Natural killer cell (primary cell): ENCODE measurements at regions not wholly inside any gene's neighbourhood (a gene's known extent, or its start where the extent isn't known, plus 50 kb on each side); places are given as distances from the start of the nearest gene placed in this dataset.

Experiments used
- ATAC-seq, 3 donors: fragments of 150-1000 bp in 2 of 3; fragments of 200-7000 bp in 1 of 3; cut with Tn5 transposase; 1 replicate in 1 of 3; 2 replicates in 2 of 3; pipeline ENCODE4 v1.10.0; 2021; ENCODE audit warnings: mild to moderate bottlenecking in 2 of 3, moderate library complexity in 2 of 3
- DNase-seq, 2 donors: peaks; one replicate each; pipeline versions ENCODE4 v3.0.0 to v3.0.0-alpha.2; 2013 to 2021; ENCODE audit warnings: mixed read lengths in 1 of 2
- H3K27ac ChIP-seq: one replicate; pipeline ENCODE4 v1.5.1; 2013; ENCODE audit warnings: mild to moderate bottlenecking, low read length
- H3K27me3 ChIP-seq: one replicate; pipeline ENCODE4 v1.6.1; 2013; ENCODE audit warnings: low read length; ENCODE audit not compliant: control insufficient read depth, insufficient read depth
- H3K36me3 ChIP-seq: one replicate; pipeline ENCODE4 v1.6.1; 2013; ENCODE audit warnings: low read length; ENCODE audit not compliant: control insufficient read depth, insufficient read depth
- H3K4me1 ChIP-seq: one replicate; pipeline ENCODE4 v1.6.1; 2013; ENCODE audit warnings: low read length; ENCODE audit not compliant: control insufficient read depth, insufficient read depth
- H3K4me3 ChIP-seq: one replicate; pipeline ENCODE4 v1.5.1; 2013; ENCODE audit warnings: low read length
- H3K9me3 ChIP-seq: one replicate; pipeline ENCODE4 v1.6.1; 2013; ENCODE audit warnings: low read length; ENCODE audit not compliant: control insufficient read depth, insufficient read depth
- H3K27ac Mint-ChIP-seq, 2 donors: one replicate each; pipeline ENCODE4 v1.8.0; 2022; ENCODE audit warnings: mild to moderate bottlenecking in 2 of 2, mixed read lengths in 2 of 2, moderate library complexity in 1 of 2
- H3K27me3 Mint-ChIP-seq, 2 donors: one replicate each; pipeline ENCODE4 v1.8.0; 2022; ENCODE audit warnings: low read depth in 2 of 2, mixed read lengths in 2 of 2
- H3K36me3 Mint-ChIP-seq: one replicate; pipeline ENCODE4 v1.8.0; 2022; ENCODE audit warnings: mixed read lengths
- H3K4me1 Mint-ChIP-seq, 2 donors: one replicate each; pipeline ENCODE4 v1.8.0; 2022; ENCODE audit warnings: mixed read lengths in 2 of 2
- H3K4me3 Mint-ChIP-seq: one replicate; pipeline ENCODE4 v1.8.0; 2022; ENCODE audit warnings: mild to moderate bottlenecking, moderate library complexity, mixed read lengths
- H3K9me3 Mint-ChIP-seq, 2 donors: one replicate each; pipeline ENCODE4 v1.8.0; 2022; ENCODE audit warnings: mixed read lengths in 2 of 2
- WGBS: methylation state at CpG from one replicate; pipeline ENCODE4 v1.1.7; 2013; ENCODE audit warnings: missing lambda C conversion rate; ENCODE audit not compliant: insufficient coverage; 5-methylcytosine and 5-hydroxymethylcytosine counted together
- intact Hi-C: fragments of 100-400 bp; cut with micrococcal nuclease; formaldehyde crosslinking; loops from one replicate; pipeline ENCODE4 v1.14.2; 2022
- TF ChIP-seq, protein P1 (sequence below): fragments of 200-600 bp; IDR thresholded peaks from one replicate; pipeline ENCODE4 v1.8.0; 2022; ENCODE audit warnings: antibody characterized with exemption

DNA sequence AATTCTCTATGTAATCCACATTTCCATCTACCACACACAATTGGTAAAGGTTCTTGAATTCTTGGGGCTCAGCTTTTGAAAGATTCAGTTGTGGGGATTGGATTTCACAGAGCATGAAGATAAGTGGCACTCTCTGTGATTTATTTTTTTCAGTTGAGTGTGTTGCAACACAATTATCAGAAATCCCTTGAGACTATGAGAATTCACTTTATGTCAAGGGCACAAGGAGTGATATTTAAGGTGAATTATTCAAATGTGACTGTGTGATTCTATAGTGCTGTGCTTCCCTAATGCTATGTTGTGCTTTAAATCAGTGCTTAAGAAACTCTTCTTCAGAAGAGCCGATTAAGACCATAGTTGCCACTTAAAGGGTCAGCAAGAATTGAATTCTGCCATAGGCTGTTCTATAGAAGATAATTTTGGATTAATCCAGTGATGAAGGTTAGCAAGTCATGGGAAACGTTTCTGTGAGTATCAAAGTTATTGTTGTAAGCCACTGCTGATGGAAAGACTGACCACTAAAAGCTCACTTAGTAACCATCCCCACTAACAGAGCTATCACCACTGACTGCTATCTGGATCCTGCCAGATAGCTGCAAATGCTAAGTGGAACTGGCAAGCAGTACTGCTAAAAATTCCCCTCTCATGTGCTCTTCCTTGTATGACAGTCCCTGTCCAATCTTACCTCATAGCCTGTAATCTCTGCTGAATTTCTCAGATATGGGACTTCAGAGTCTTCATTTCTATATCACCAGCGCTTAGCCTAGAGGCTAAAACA, 134.0 kb upstream of the SEMA3D start:
- Histone ChIP-seq H3K27me3 (no peaks in the 10 kb centered on the region), H3K4me3 (no peak overlapping the region), H3K4me1 (no peaks in the 10 kb centered on the region), H3K27ac (no peak overlapping the region), H3K9me3 (no peaks in the 10 kb centered on the region), H3K36me3 (no peaks in the 10 kb centered on the region)
- H3K27me3 Mint-ChIP-seq, result no peaks in the 10 kb centered on the region
- TF ChIP-seq, protein P1, sequence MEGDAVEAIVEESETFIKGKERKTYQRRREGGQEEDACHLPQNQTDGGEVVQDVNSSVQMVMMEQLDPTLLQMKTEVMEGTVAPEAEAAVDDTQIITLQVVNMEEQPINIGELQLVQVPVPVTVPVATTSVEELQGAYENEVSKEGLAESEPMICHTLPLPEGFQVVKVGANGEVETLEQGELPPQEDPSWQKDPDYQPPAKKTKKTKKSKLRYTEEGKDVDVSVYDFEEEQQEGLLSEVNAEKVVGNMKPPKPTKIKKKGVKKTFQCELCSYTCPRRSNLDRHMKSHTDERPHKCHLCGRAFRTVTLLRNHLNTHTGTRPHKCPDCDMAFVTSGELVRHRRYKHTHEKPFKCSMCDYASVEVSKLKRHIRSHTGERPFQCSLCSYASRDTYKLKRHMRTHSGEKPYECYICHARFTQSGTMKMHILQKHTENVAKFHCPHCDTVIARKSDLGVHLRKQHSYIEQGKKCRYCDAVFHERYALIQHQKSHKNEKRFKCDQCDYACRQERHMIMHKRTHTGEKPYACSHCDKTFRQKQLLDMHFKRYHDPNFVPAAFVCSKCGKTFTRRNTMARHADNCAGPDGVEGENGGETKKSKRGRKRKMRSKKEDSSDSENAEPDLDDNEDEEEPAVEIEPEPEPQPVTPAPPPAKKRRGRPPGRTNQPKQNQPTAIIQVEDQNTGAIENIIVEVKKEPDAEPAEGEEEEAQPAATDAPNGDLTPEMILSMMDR, result no peak
- DNase-seq (no peak), ATAC-seq (no peak)
- peaks cover 17 to 25% of the 10 kb centered on the region in 2 donors for H3K9me3 Mint-ChIP-seq
- intact Hi-C loops, result no loop called here
- no peaks in the 10 kb centered on the region for H3K4me1 Mint-ChIP-seq
- peaks cover 28% of the 10 kb centered on the region for H3K36me3 Mint-ChIP-seq
- no peak overlapping the region for H3K27ac Mint-ChIP-seq
- WGBS, result 79% methylated on average over 1 of the region's 3 CpGs
- no peak overlapping the region for H3K4me3 Mint-ChIP-seq

DNA sequence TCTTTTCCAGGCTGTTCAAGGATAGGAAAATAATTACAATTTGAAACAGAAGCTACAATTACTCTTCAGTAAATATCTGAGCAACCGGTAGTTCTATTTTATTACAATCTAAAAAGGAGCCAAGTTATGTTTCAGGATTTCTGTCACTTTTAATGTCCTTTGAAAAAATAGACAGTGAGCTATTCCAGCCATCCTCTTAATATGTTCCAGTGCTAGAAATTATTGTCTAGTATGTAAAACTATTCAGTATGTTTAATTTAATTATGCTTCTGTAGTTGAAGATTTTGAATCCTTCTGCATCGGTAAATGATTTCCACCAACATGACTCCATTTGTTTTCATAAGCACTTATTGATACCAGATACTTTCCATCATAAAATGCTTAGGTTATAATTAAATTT, 129.6 kb upstream of the SEMA3D start:
- no peak for DNase-seq
- H3K27ac ChIP-seq, result no peak overlapping the region
- WGBS, result 100% methylated on average over 1 of the region's 2 CpGs
- H3K27me3 ChIP-seq, result no peaks in the 10 kb centered on the region
- ATAC-seq, result no peak
- intact Hi-C loops, result no loop called here
- H3K36me3 ChIP-seq, result no peaks in the 10 kb centered on the region
- Mint-ChIP-seq H3K36me3 (peaks cover 5% of the 10 kb centered on the region), H3K9me3 (peaks cover 11 to 12% of the 10 kb centered on the region in 2 donors), H3K4me1 (no peaks in the 10 kb centered on the region), H3K27me3 (no peaks in the 10 kb centered on the region), H3K4me3 (no peak overlapping the region), H3K27ac (no peak overlapping the region)
- H3K4me1 ChIP-seq, result no peaks in the 10 kb centered on the region
- no peaks in the 10 kb centered on the region for H3K9me3 ChIP-seq
- TF ChIP-seq, protein P1, result no peak
- no peak overlapping the region for H3K4me3 ChIP-seq

DNA sequence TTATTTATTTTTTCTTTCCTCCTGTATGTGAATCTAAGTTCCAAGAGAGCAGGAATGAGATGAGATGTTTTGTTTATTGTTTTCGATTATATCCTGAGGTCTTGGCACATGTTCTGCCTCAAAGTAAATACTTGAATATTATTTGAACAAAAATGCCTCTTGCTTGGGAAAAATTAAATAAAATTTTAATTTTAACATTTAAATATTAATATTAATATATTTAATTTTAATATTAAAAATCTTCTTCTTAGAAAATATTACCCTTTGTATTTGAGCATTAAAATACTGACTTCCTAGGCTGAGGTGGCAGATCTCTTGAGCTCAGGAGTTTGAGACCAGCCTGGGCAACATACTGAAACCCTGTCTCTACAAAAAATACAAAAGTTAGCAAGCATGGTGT, 123.4 kb upstream of the SEMA3D start:
- Histone ChIP-seq H3K4me3 (no peak overlapping the region), H3K4me1 (no peaks in the 10 kb centered on the region), H3K9me3 (no peaks in the 10 kb centered on the region), H3K27ac (no peak overlapping the region), H3K36me3 (no peaks in the 10 kb centered on the region), H3K27me3 (no peaks in the 10 kb centered on the region)
- Mint-ChIP-seq H3K4me3 (no peak overlapping the region), H3K9me3 (peaks cover 8 to 9% of the 10 kb centered on the region in 2 donors), H3K36me3 (no peaks in the 10 kb centered on the region), H3K4me1 (no peaks in the 10 kb centered on the region), H3K27ac (no peak overlapping the region), H3K27me3 (no peaks in the 10 kb centered on the region)
- intact Hi-C loops, result no loop called here
- ATAC-seq (no peak), DNase-seq (no peak)
- TF ChIP-seq, protein P1, result no peak
- WGBS, result no CpG with 5 or more reads among the region's 1 CpG

DNA sequence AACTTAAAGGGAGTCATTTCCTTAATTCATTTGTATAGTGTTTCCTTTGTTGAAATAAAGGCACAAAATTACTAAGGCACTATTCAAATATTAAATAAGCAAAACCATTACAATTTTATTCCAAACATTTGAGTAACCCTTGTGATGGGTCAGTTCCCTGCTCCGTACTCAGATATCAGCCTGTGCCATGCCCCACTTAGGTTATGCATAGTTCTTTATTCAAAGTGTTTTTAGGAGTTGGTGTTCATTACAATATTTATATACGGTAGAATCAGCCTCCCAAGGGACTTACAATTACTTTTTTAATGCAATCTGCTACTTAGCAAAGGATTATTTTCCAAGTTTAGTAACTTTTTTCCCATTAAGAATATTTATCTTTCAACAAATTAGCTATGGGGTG, 119.3 kb upstream of the SEMA3D start:
- Histone ChIP-seq H3K4me3 (no peak overlapping the region), H3K4me1 (no peaks in the 10 kb centered on the region), H3K27ac (no peak overlapping the region), H3K27me3 (no peaks in the 10 kb centered on the region), H3K9me3 (no peaks in the 10 kb centered on the region), H3K36me3 (no peaks in the 10 kb centered on the region)
- intact Hi-C loops, result no loop called here
- 80% methylated on average over 1 of the region's 2 CpGs for WGBS
- ATAC-seq (no peak), DNase-seq (no peak)
- Mint-ChIP-seq H3K9me3 (peaks cover 10 to 17% of the 10 kb centered on the region in 2 donors), H3K4me1 (no peaks in the 10 kb centered on the region), H3K36me3 (no peaks in the 10 kb centered on the region), H3K4me3 (no peak overlapping the region), H3K27me3 (no peaks in the 10 kb centered on the region), H3K27ac (no peak overlapping the region)
- TF ChIP-seq, protein P1, result no peak
